Sigmoid colon (tissue), 4 donors: ENCODE measurements at regions not wholly inside any gene's neighbourhood (a gene's known extent, or its start where the extent isn't known, plus 50 kb on each side); places are given as distances from the start of the nearest gene placed in this dataset.

Source experiments
- CTCF ChIP-seq, 4 experiments: fragments of 450-650 bp in 3 of 4; fragments of 200-600 bp in 1 of 4; IDR thresholded peaks; one replicate each; pipeline ENCODE4 v1.5.1; 2016 to 2019; ENCODE audit warnings: antibody characterized with exemption in 4 of 4, mild to moderate bottlenecking in 3 of 4, moderate library complexity in 2 of 4
- EP300 ChIP-seq, 4 donors: sonication (generic); formaldehyde crosslinking; IDR thresholded peaks; one replicate each; pipeline ENCODE4 v1.6.1; 2017; ENCODE audit warnings: antibody characterized with exemption in 4 of 4
- POLR2A ChIP-seq, 2 donors: fragments of 450-650 bp; IDR thresholded peaks; one replicate each; pipeline ENCODE4 v1.6.1; 2016; ENCODE audit warnings: antibody characterized with exemption in 2 of 2, mild to moderate bottlenecking in 2 of 2, moderate library complexity in 2 of 2
- POLR2AphosphoS5 ChIP-seq, 4 donors: sonication (generic); formaldehyde crosslinking; IDR thresholded peaks; one replicate each; pipeline ENCODE4 v1.6.1; 2017; ENCODE audit warnings: antibody characterized with exemption in 4 of 4

GRCh38 chr3:153385343-153385742, 223.3 kb downstream of the RAP2B start:
- no peak for TF ChIP-seq EP300 (IDR thresholded peaks at IDR 0.05)
- no peak for TF ChIP-seq POLR2AphosphoS5 (IDR thresholded peaks at IDR 0.05)
- TF ChIP-seq CTCF (IDR thresholded peaks at IDR 0.05), result no peak
- no peak for TF ChIP-seq POLR2A (IDR thresholded peaks at IDR 0.05)
